Progenitor cell of endocrine pancreas (in vitro differentiated cells): ENCODE measurements at regions not wholly inside any gene's neighbourhood (a gene's known extent, or its start where the extent isn't known, plus 50 kb on each side); places are given as distances from the start of the nearest gene placed in this dataset.

ENCODE experiments used
- DNase-seq: peaks from one replicate; pipeline ENCODE4 v3.0.0; 2021; ENCODE audit warnings: low spot score; ENCODE audit not compliant: unreplicated experiment
- H3K27ac Mint-ChIP-seq: 2 replicates; pipeline ENCODE4 v1.8.0; 2021; ENCODE audit warnings: mild to moderate bottlenecking, moderate library complexity, mixed read lengths
- H3K27me3 Mint-ChIP-seq: 2 replicates; pipeline ENCODE4 v1.8.0; 2021; ENCODE audit warnings: mixed read lengths
- H3K36me3 Mint-ChIP-seq: 2 replicates; pipeline ENCODE4 v1.8.0; 2022; ENCODE audit warnings: mixed read lengths; ENCODE audit not compliant: insufficient read depth
- H3K4me1 Mint-ChIP-seq: 2 replicates; pipeline ENCODE4 v1.8.0; 2021; ENCODE audit warnings: low read depth, mixed read lengths
- H3K4me3 Mint-ChIP-seq: 2 replicates; pipeline ENCODE4 v1.8.0; 2021; ENCODE audit warnings: low read depth, mild to moderate bottlenecking, moderate library complexity, mixed read lengths
- H3K9me3 Mint-ChIP-seq: 2 replicates; pipeline ENCODE4 v1.8.0; 2021; ENCODE audit warnings: low read depth, mixed read lengths
- CTCF ChIP-seq: fragments of 200-600 bp; sonication (generic); IDR thresholded peaks from one replicate; pipeline ENCODE4 v1.5.0; 2021; ENCODE audit warnings: antibody characterized with exemption, mild to moderate bottlenecking; ENCODE audit not compliant: unreplicated experiment

GRCh38 chrX:73270753-73271152 is 56.1 kb upstream of the NAP1L2 start:
- Mint-ChIP-seq H3K27me3 (no peaks in the 10 kb centered on the region), H3K4me1 (no peaks in the 10 kb centered on the region), H3K27ac (no peak overlapping the region), H3K4me3 (no peak overlapping the region), H3K9me3 (peaks cover 17% of the 10 kb centered on the region), H3K36me3 (no peaks in the 10 kb centered on the region)
- no peak for TF ChIP-seq CTCF
- no peak for DNase-seq

GRCh38 chrX:73268463-73268862 is 53.8 kb upstream of the NAP1L2 start:
- no peak for DNase-seq
- Mint-ChIP-seq H3K9me3 (peaks cover 14% of the 10 kb centered on the region), H3K36me3 (no peaks in the 10 kb centered on the region), H3K27me3 (no peaks in the 10 kb centered on the region), H3K27ac (no peak overlapping the region), H3K4me1 (no peaks in the 10 kb centered on the region), H3K4me3 (no peak overlapping the region)
- no peak for TF ChIP-seq CTCF

GRCh38 chrX:73267979-73268378 is 53.3 kb upstream of the NAP1L2 start:
- Mint-ChIP-seq H3K27me3 (no peaks in the 10 kb centered on the region), H3K36me3 (no peaks in the 10 kb centered on the region), H3K27ac (no peak overlapping the region), H3K4me3 (no peak overlapping the region), H3K4me1 (no peaks in the 10 kb centered on the region), H3K9me3 (peaks cover 14% of the 10 kb centered on the region)
- DNase-seq, result no peak
- TF ChIP-seq CTCF, result no peak

- Mint-ChIP-seq H3K27me3 (no peaks in the 10 kb centered on the region), H3K4me1 (no peaks in the 10 kb centered on the region), H3K4me3 (no peak overlapping the region), H3K9me3 (peaks cover 7% of the 10 kb centered on the region), H3K27ac (no peak overlapping the region), H3K36me3 (no peaks in the 10 kb centered on the region)
- no peak for TF ChIP-seq CTCF
- DNase-seq, result no peak
Measured at GRCh38 chrX:73267206-73267605, 52.6 kb upstream of the NAP1L2 start.

- H3K9me3 Mint-ChIP-seq, result peaks cover 6% of the 10 kb centered on the region
- TF ChIP-seq CTCF, result no peak
- H3K4me1 Mint-ChIP-seq, result no peaks in the 10 kb centered on the region
- no peaks in the 10 kb centered on the region for H3K27me3 Mint-ChIP-seq
- no peaks in the 10 kb centered on the region for H3K36me3 Mint-ChIP-seq
- no peak overlapping the region for H3K4me3 Mint-ChIP-seq
- H3K27ac Mint-ChIP-seq, result no peak overlapping the region
- no peak for DNase-seq
Measured at GRCh38 chrX:73266766-73267165, 52.1 kb upstream of the NAP1L2 start.
